Esophagus squamous epithelium (tissue), 4 donors: ENCODE measurements at regions not wholly inside any gene's neighbourhood (a gene's known extent, or its start where the extent isn't known, plus 50 kb on each side); places are given as distances from the start of the nearest gene placed in this dataset.

ENCODE experiments used
- CTCF ChIP-seq, 6 experiments: fragments of 450-650 bp in 4 of 6; fragments of 200-600 bp in 2 of 6; sonication (generic) in 2 of 6; IDR thresholded peaks; one replicate each; pipeline ENCODE4 v1.5.1; 2016 to 2019; ENCODE audit warnings: antibody characterized with exemption in 6 of 6, mild to moderate bottlenecking in 4 of 6, moderate library complexity in 4 of 6
- POLR2A ChIP-seq, 4 donors: fragments of 450-650 bp; IDR thresholded peaks; one replicate each; pipeline ENCODE4 v1.6.1; 2017; ENCODE audit warnings: antibody characterized with exemption in 4 of 4, mild to moderate bottlenecking in 4 of 4, moderate library complexity in 3 of 4

DNA sequence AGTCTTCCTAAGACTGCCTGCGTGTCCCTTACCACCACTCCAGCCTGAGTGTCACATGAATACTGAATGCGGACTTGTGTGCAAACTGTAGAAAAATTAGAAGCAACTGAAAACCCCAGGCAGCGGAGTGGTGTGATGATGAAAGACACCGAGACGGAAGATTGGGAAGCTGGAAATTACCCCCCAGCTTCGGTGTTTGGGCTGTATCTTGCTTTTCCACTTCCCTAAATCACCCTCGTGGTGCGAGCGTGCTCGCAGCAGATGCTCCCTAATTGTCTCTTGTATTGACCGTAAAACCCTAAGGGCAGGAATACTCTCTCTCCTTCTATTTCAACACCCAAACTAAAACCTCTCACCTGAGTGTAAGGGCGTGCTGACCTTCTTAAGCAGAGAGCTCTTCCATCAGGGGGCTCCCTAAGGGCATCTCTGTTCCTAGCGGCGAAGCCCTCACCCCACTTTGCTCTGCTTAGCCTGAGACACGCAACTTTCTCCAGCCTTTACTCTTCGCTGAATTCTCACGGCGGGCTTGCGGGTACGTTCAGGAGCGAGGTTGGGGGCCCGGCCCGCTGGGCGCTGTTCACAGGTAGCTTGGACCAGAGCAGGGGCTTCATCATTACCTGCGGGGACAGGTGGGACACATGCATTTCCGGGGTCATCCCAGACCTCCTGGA lies 62.4 kb downstream of the CRYBB2 start:
- no peak for TF ChIP-seq POLR2A (IDR thresholded peaks at IDR 0.05)
- no peak for TF ChIP-seq CTCF (IDR thresholded peaks at IDR 0.05)
